Fibroblast of mammary gland (primary cell): ENCODE measurements at regions not wholly inside any gene's neighbourhood (a gene's known extent, or its start where the extent isn't known, plus 50 kb on each side); places are given as distances from the start of the nearest gene placed in this dataset.
"Not testable (repeated sequence)": the region's sequence is repeated elsewhere in the genome, so short reads cannot be mapped to it uniquely, and the experiment has no call there.

Source experiments
- DNase-seq: peaks from one replicate; pipeline ENCODE4 v3.0.0-alpha.2; 2010; ENCODE audit warnings: low read depth
- H3K4me3 ChIP-seq: 2 replicates; pipeline ENCODE4 v1.5.1; 2011; ENCODE audit warnings: low read depth, mild to moderate bottlenecking, low read length, moderate library complexity; ENCODE audit not compliant: control insufficient read depth
- CTCF ChIP-seq: conservative IDR thresholded peaks from 2 replicates; pipeline ENCODE4 v1.5.1; 2011; ENCODE audit warnings: low read depth, low read length, inconsistent platforms; ENCODE audit not compliant: control insufficient read depth, insufficient read depth

- DNase-seq: no peak
- no peak for TF ChIP-seq CTCF
- H3K4me3 ChIP-seq: no peak overlapping the region
Observed at GRCh38 chr3:11898611-11899325, 52.1 kb upstream of the TAMM41 start.

- not testable (repeated sequence) for DNase-seq, H3K4me3 ChIP-seq
Observed at GRCh38 chr3:11899389-11899788, 52.7 kb upstream of the TAMM41 start.

- DNase-seq: no peak
- H3K4me3 ChIP-seq: no peak overlapping the region
- TF ChIP-seq CTCF: no peak
Observed at GRCh38 chr3:11899826-11900225, 53.1 kb upstream of the TAMM41 start.

- no peak overlapping the region for H3K4me3 ChIP-seq
- DNase-seq: no peak
- TF ChIP-seq CTCF: no peak
Observed at GRCh38 chr3:11900824-11901223, 54.1 kb upstream of the TAMM41 start.

GRCh38 chr3:11901286-11901875, 54.7 kb upstream of the TAMM41 start:
- no peak for DNase-seq
- TF ChIP-seq CTCF: no peak
- no peak overlapping the region for H3K4me3 ChIP-seq

- TF ChIP-seq CTCF: no peak
- no peak overlapping the region for H3K4me3 ChIP-seq
- no peak for DNase-seq
Observed at GRCh38 chr3:11903047-11903446, 56.4 kb upstream of the TAMM41 start.

- DNase-seq: no peak
- no peak overlapping the region for H3K4me3 ChIP-seq
- TF ChIP-seq CTCF: no peak
Observed at GRCh38 chr3:11903447-11903846, 56.8 kb upstream of the TAMM41 start.
